Spleen (tissue), 11 donors: ENCODE measurements at regions not wholly inside any gene's neighbourhood (a gene's known extent, or its start where the extent isn't known, plus 50 kb on each side); places are given as distances from the start of the nearest gene placed in this dataset.

Experiments used
- DNase-seq: peaks from one replicate; pipeline ENCODE4 v3.0.0-alpha.2; 2020
- H3K27ac ChIP-seq, 8 donors: fragments of 200-600 bp; sonication (generic) in 7 of 8; 1 replicate in 4 of 8; 2 replicates in 4 of 8; pipeline versions ENCODE4 v1.5.0 to v1.8.0; 2016 to 2021; ENCODE audit warnings: inconsistent platforms in 4 of 8, mild to moderate bottlenecking in 4 of 8, moderate library complexity in 1 of 8
- H3K27me3 ChIP-seq, 7 donors: fragments of 200-600 bp; sonication (generic) in 6 of 7; replicated peaks in 1 of 7; 1 replicate in 4 of 7; 2 replicates in 3 of 7; pipeline versions ENCODE4 v1.5.0 to v1.8.0; 2016 to 2021; ENCODE audit warnings: inconsistent platforms in 3 of 7, mild to moderate bottlenecking in 1 of 7
- H3K36me3 ChIP-seq, 6 donors: fragments of 200-600 bp; sonication (generic) in 5 of 6; 1 replicate in 4 of 6; 2 replicates in 2 of 6; pipeline versions ENCODE4 v1.5.0 to v1.8.0; 2016 to 2021; ENCODE audit warnings: inconsistent platforms in 2 of 6
- H3K4me1 ChIP-seq, 6 donors: fragments of 200-600 bp; sonication (generic) in 5 of 6; 1 replicate in 3 of 6; 2 replicates in 3 of 6; pipeline versions ENCODE4 v1.5.0 to v1.8.0; 2016 to 2021; ENCODE audit warnings: inconsistent platforms in 3 of 6
- H3K4me3 ChIP-seq, 8 donors: fragments of 200-600 bp; sonication (generic) in 7 of 8; 1 replicate in 4 of 8; 2 replicates in 4 of 8; pipeline versions ENCODE4 v1.5.0 to v1.8.0; 2016 to 2021; ENCODE audit warnings: inconsistent platforms in 4 of 8, mild to moderate bottlenecking in 4 of 8, moderate library complexity in 2 of 8
- H3K9me3 ChIP-seq, 8 donors: fragments of 200-600 bp; sonication (generic) in 7 of 8; 1 replicate in 4 of 8; 2 replicates in 4 of 8; pipeline versions ENCODE4 v1.5.0 to v1.8.0; 2016 to 2021; ENCODE audit warnings: inconsistent platforms in 4 of 8
- POLR2A ChIP-seq, 3 donors: fragments of 450-650 bp; IDR thresholded peaks; one replicate each; pipeline ENCODE4 v1.5.1; 2017; ENCODE audit warnings: antibody characterized with exemption in 3 of 3, mild to moderate bottlenecking in 1 of 3
- POLR2AphosphoS5 ChIP-seq, 3 donors: sonication (generic); formaldehyde crosslinking; IDR thresholded peaks; one replicate each; pipeline ENCODE4 v1.5.1; 2017; ENCODE audit warnings: antibody characterized with exemption in 3 of 3
- WGBS, 5 donors: extraction: QIAGEN DNeasy Blood & Tissue Kit in 3 of 5; methylation state at CpG; one replicate each; pipeline versions ENCODE4 v1.1.5 to v1.1.7; 2013 to 2018; 5-methylcytosine and 5-hydroxymethylcytosine counted together
- intact Hi-C: fragments of 100-400 bp; cut with DNase I; formaldehyde crosslinking; loops from one replicate; pipeline ENCODE4 v1.15.0; 2023; ENCODE audit warnings: low total_unique reads
- TF ChIP-seq, protein P1 (sequence below), 11 experiments: fragments of 200-600 bp in 7 of 11; fragments of 450-650 bp in 4 of 11; sonication (generic) in 4 of 11; IDR thresholded peaks in 8 of 11; conservative IDR thresholded peaks in 3 of 11; 1 replicate in 7 of 11; 2 replicates in 4 of 11; pipeline versions ENCODE4 v1.4.0 to v1.8.0; 2016 to 2021; ENCODE audit warnings: antibody characterized with exemption in 11 of 11, inconsistent platforms in 4 of 11, mild to moderate bottlenecking in 1 of 11
- donor health status: healthy with polysubstance abuse.
- donor health status: DM: no; HTN: no; CAD: no; lungs with moderate emphysema.
- donor health status: DM: no; HTN: no; CAD: no.
- donor health status: Bipolar disorder and iron deficiency.
- donor health status: healthy.
- donor health status: DM: no; HTN: no; CAD: no.
- donor health status: DM: yes; HTN: yes; CAD: no.

GRCh38 chr22:27674261-27674923 is 127.2 kb downstream of the MN1 start:
- no peak for TF ChIP-seq POLR2AphosphoS5 (IDR thresholded peaks at IDR 0.05)
- TF ChIP-seq POLR2A (IDR thresholded peaks at IDR 0.05) = no peak
- TF ChIP-seq, protein P1, sequence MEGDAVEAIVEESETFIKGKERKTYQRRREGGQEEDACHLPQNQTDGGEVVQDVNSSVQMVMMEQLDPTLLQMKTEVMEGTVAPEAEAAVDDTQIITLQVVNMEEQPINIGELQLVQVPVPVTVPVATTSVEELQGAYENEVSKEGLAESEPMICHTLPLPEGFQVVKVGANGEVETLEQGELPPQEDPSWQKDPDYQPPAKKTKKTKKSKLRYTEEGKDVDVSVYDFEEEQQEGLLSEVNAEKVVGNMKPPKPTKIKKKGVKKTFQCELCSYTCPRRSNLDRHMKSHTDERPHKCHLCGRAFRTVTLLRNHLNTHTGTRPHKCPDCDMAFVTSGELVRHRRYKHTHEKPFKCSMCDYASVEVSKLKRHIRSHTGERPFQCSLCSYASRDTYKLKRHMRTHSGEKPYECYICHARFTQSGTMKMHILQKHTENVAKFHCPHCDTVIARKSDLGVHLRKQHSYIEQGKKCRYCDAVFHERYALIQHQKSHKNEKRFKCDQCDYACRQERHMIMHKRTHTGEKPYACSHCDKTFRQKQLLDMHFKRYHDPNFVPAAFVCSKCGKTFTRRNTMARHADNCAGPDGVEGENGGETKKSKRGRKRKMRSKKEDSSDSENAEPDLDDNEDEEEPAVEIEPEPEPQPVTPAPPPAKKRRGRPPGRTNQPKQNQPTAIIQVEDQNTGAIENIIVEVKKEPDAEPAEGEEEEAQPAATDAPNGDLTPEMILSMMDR (IDR thresholded peaks at IDR 0.05 in 8 of 11, conservative IDR thresholded peaks at IDR 0.05 in 3 of 11) = no peak
- no peaks in the 10 kb centered on the region for H3K9me3 ChIP-seq
- peaks cover 0 to 22% (median 12%) of the 10 kb centered on the region in 6 donors for H3K4me1 ChIP-seq
- peaks cover 0 to 35% (median 0%) of the 10 kb centered on the region in 7 donors for H3K27me3 ChIP-seq
- DNase-seq = peak; percentile 19
- intact Hi-C loops = no loop called here
- no peak overlapping the region for H3K27ac ChIP-seq
- no peaks in the 10 kb centered on the region for H3K36me3 ChIP-seq
- WGBS, 5 donors = 51 to 69% (median 54%) methylated on average over 4 of the region's 4 CpGs
- no peak overlapping the region for H3K4me3 ChIP-seq

DNA sequence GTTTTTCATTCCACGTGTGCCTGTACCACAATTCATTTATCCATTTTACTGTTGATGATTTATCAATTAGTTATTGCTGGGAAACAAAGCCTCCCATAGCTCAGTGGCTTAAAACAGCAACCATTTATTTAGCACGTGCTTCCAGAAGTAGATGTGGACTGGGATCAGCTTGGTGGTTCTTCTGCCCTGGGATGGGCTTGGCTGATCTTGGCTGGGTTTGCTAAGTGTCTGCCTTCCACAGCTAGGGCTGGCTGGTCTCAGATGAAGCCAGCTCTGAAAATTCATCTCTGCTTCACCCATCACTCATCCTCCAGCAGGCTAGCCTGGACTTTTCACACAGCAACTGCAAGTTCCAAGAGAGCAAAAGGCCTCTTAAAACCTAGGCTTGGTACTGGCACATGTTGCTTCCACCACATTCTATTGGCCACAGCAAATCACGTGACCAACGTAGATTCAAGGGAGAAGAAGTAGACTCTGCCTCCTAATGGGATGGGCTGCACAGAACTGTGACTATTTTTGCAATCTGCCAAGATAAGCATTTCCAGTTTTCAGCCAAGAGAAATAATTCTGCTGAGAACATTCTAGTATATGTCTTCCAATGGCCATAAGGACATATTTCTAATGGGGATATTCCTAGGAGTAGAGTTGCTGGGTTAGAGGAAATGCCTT is 124.9 kb downstream of the MN1 start:
- DNase-seq = no peak
- WGBS, 5 donors = 79 to 89% (median 84%) methylated on average over 4 of the region's 4 CpGs

DNA sequence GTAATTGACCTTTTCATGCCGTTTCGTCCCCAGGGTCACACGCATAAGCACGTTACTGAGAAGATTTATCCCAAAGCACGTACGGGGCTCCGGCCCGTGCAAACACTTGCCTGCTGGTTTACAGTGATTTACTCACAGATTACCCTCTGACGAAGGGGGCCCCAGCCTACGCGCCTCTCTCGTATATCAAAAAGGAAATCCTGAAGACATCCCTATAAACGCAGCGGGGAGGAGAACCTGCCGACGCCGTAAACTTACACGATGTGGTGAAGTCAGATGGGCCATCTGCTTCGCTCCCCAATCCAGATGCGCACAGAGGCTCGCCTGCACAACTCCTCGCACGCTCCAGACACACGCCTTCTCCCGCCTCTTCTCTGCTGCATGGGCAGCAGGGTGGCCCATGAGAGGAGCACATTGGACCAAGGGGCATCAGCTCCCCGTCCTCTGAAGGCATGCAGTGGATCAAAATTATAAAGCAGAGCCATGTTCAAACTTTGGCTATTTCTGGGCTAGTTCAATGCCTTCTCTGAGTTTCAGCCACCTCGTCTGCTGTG is 123.6 kb downstream of the MN1 start:
- intact Hi-C loops = no loop called here
- WGBS, 5 donors = 75 to 83% (median 80%) methylated on average over 27 of the region's 27 CpGs
- peaks cover 0 to 13% (median 0%) of the 10 kb centered on the region in 7 donors for H3K27me3 ChIP-seq
- no peak overlapping the region for H3K27ac ChIP-seq
- H3K36me3 ChIP-seq = no peaks in the 10 kb centered on the region
- no peak for TF ChIP-seq POLR2AphosphoS5 (IDR thresholded peaks at IDR 0.05)
- TF ChIP-seq, protein P1 (IDR thresholded peaks at IDR 0.05 in 8 of 11, conservative IDR thresholded peaks at IDR 0.05 in 3 of 11) = no peak
- TF ChIP-seq POLR2A (IDR thresholded peaks at IDR 0.05) = no peak
- H3K9me3 ChIP-seq = no peaks in the 10 kb centered on the region
- peak; percentile 35 for DNase-seq
- H3K4me3 ChIP-seq = no peak overlapping the region
- H3K4me1 ChIP-seq = no peaks in the 10 kb centered on the region

More for the DNA sequence above, 124.9 kb downstream of the MN1 start:
- H3K27ac ChIP-seq = no peak overlapping the region
- no peak for TF ChIP-seq POLR2A (IDR thresholded peaks at IDR 0.05)
- TF ChIP-seq, protein P1 (IDR thresholded peaks at IDR 0.05 in 8 of 11, conservative IDR thresholded peaks at IDR 0.05 in 3 of 11) = no peak
- no peak for TF ChIP-seq POLR2AphosphoS5 (IDR thresholded peaks at IDR 0.05)
- no peaks in the 10 kb centered on the region for H3K4me1 ChIP-seq
- peaks cover 0 to 13% (median 0%) of the 10 kb centered on the region in 7 donors for H3K27me3 ChIP-seq
- H3K4me3 ChIP-seq = no peak overlapping the region
- no peaks in the 10 kb centered on the region for H3K9me3 ChIP-seq
- intact Hi-C loops = no loop called here
- H3K36me3 ChIP-seq = no peaks in the 10 kb centered on the region

DNA sequence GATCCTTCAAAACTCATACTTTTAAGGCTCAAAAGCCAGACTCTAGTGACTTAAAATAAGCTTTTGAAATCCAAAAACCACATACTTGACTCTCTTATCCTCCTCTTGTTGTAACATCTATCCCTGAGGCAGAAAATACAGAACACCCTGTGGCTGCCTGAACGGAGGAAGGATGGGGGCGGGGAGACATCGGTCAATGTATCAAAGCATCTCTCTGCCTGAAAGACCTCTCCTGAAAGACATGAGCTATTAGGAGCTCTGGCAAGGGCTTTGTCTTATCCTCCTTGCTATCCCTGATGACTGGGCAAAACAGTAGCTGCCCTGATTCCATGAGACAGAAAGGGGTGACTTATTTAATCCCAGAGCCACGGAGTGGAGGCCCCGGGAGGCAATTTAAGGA is 122.4 kb downstream of the MN1 start:
- Histone ChIP-seq H3K27me3 (peaks cover 0 to 9% (median 0%) of the 10 kb centered on the region in 7 donors), H3K4me3 (no peak overlapping the region), H3K36me3 (no peaks in the 10 kb centered on the region), H3K9me3 (no peaks in the 10 kb centered on the region), H3K4me1 (no peaks in the 10 kb centered on the region), H3K27ac (no peak overlapping the region)
- DNase-seq = no peak
- TF ChIP-seq POLR2AphosphoS5 (IDR thresholded peaks at IDR 0.05) (no peak), POLR2A (IDR thresholded peaks at IDR 0.05) (no peak)
- WGBS, 5 donors = 63 to 71% (median 66%) methylated on average over 5 of the region's 5 CpGs
- intact Hi-C loops = no loop called here
